A673 (cell line): ENCODE measurements at regions not wholly inside any gene's neighbourhood (a gene's known extent, or its start where the extent isn't known, plus 50 kb on each side); places are given as distances from the start of the nearest gene placed in this dataset.
A peak's percentile ranks its signal among the peaks of the same experiment; 100 is the strongest.

Experiments used
- BruUV-seq: library from RNA; stranded (reverse); fragments of 400-500 nt; replicated peaks from 2 replicates; lab custom pipeline; 2021; lab: Mats Ljungman, UMichigan
- CTCF ChIA-PET: fragments of 300-600 bp; sonication (Branson Sonifier 250); formaldehyde crosslinking; loops from one replicate; lab custom pipeline; 2022; ENCODE audit warnings: antibody characterized with exemption; lab: Charles Lee
- POLR2A ChIA-PET: fragments of 300-600 bp; sonication (Branson Sonifier 250); formaldehyde crosslinking; loops from one replicate; lab custom pipeline; 2022; ENCODE audit warnings: antibody characterized with exemption; ENCODE audit not compliant: low non-redundant PET; lab: Charles Lee
- DNase-seq: peaks from one replicate; pipeline ENCODE4 v3.0.0-alpha.2; 2015; ENCODE audit warnings: low spot score
- H3K27ac ChIP-seq: fragments of 200-600 bp; sonication (generic); 2 replicates; pipeline ENCODE4 v1.5.1; 2016; ENCODE audit warnings: mixed run types, low read depth, mild to moderate bottlenecking, mixed read lengths, antibody characterized with exemption, low read length; ENCODE audit not compliant: poor library complexity, severe bottlenecking
- H3K27me3 ChIP-seq: fragments of 200-600 bp; sonication (generic); replicated peaks from 2 replicates; pipeline ENCODE4 v1.6.1; 2017; ENCODE audit warnings: mixed run types, low read depth, mild to moderate bottlenecking, mixed read lengths, antibody characterized with exemption, low read length; ENCODE audit not compliant: insufficient read depth, poor library complexity
- H3K36me3 ChIP-seq: fragments of 200-600 bp; sonication (generic); 2 replicates; pipeline ENCODE4 v1.6.1; 2016; ENCODE audit warnings: mixed run types, mild to moderate bottlenecking, mixed read lengths, antibody characterized with exemption, low read length; ENCODE audit not compliant: insufficient read depth, poor library complexity, severe bottlenecking
- H3K4me1 ChIP-seq: fragments of 200-600 bp; sonication (generic); 2 replicates; pipeline ENCODE4 v1.6.1; 2017; ENCODE audit warnings: mixed run types, mild to moderate bottlenecking, mixed read lengths, antibody characterized with exemption, low read length; ENCODE audit not compliant: insufficient read depth, poor library complexity, severe bottlenecking
- H3K4me3 ChIP-seq: fragments of 200-600 bp; sonication (generic); 2 replicates; pipeline ENCODE4 v1.5.1; 2016; ENCODE audit warnings: low read depth, mixed run types, mild to moderate bottlenecking, mixed read lengths, low read length; ENCODE audit not compliant: poor library complexity, severe bottlenecking
- H3K9me3 ChIP-seq: fragments of 200-600 bp; sonication (generic); 2 replicates; pipeline ENCODE4 v1.6.1; 2016; ENCODE audit warnings: mixed run types, low read depth, mild to moderate bottlenecking, mixed read lengths, antibody characterized with exemption, low read length; ENCODE audit not compliant: poor library complexity, severe bottlenecking
- EZH2 ChIP-seq: fragments of 200-600 bp; sonication (generic); IDR thresholded peaks from 2 replicates; pipeline ENCODE4 v1.6.1; 2017; ENCODE audit warnings: borderline replicate concordance, low read depth, mild to moderate bottlenecking, mixed read lengths, antibody characterized with exemption, low read length; ENCODE audit not compliant: poor library complexity, severe bottlenecking
- intact Hi-C: fragments of 100-400 bp; cut with micrococcal nuclease; formaldehyde crosslinking; loops from one replicate; pipeline ENCODE4 v1.10.0; 2022; ENCODE audit not compliant: unreplicated experiment
- TF ChIP-seq, protein P1 (sequence below): fragments of 300-800, 200-600 bp; sonication (generic); conservative IDR thresholded peaks from 2 replicates; pipeline ENCODE4 v1.5.1; 2017; ENCODE audit warnings: low read depth, mild to moderate bottlenecking, antibody characterized with exemption, low read length, moderate library complexity, mixed read lengths

DNA sequence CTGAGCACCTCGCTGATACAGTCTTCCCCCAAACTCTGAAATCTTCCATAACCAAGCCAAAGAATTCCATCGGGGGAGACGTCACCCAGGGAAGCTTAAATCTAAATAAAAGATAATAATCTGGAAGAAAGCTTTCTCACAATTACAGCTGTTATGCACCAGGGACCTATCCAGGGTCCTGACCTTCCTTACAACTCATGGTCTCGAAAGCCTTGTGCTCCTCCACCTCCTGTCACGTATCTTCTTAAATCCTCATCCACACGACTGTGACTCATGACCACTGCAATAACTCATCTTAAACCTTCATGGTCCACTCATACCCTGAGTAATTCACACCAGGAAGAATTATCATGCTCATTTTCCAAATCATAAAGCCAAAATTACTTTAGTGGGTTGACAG is 166.8 kb upstream of the FRG1 start:
- no peaks in the 10 kb centered on the region for H3K36me3 ChIP-seq
- no peak overlapping the region for H3K4me3 ChIP-seq
- peak; percentile 9 for DNase-seq
- no peak for TF ChIP-seq EZH2
- TF ChIP-seq, protein P1, sequence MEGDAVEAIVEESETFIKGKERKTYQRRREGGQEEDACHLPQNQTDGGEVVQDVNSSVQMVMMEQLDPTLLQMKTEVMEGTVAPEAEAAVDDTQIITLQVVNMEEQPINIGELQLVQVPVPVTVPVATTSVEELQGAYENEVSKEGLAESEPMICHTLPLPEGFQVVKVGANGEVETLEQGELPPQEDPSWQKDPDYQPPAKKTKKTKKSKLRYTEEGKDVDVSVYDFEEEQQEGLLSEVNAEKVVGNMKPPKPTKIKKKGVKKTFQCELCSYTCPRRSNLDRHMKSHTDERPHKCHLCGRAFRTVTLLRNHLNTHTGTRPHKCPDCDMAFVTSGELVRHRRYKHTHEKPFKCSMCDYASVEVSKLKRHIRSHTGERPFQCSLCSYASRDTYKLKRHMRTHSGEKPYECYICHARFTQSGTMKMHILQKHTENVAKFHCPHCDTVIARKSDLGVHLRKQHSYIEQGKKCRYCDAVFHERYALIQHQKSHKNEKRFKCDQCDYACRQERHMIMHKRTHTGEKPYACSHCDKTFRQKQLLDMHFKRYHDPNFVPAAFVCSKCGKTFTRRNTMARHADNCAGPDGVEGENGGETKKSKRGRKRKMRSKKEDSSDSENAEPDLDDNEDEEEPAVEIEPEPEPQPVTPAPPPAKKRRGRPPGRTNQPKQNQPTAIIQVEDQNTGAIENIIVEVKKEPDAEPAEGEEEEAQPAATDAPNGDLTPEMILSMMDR = no peak
- POLR2A ChIA-PET = no interaction called here
- H3K27me3 ChIP-seq = no peaks in the 10 kb centered on the region
- CTCF ChIA-PET = no interaction called here
- intact Hi-C loops = no loop called here
- H3K4me1 ChIP-seq = no peaks in the 10 kb centered on the region
- H3K27ac ChIP-seq = no peak overlapping the region
- no TSS peak for BruUV-seq
- no peaks in the 10 kb centered on the region for H3K9me3 ChIP-seq

DNA sequence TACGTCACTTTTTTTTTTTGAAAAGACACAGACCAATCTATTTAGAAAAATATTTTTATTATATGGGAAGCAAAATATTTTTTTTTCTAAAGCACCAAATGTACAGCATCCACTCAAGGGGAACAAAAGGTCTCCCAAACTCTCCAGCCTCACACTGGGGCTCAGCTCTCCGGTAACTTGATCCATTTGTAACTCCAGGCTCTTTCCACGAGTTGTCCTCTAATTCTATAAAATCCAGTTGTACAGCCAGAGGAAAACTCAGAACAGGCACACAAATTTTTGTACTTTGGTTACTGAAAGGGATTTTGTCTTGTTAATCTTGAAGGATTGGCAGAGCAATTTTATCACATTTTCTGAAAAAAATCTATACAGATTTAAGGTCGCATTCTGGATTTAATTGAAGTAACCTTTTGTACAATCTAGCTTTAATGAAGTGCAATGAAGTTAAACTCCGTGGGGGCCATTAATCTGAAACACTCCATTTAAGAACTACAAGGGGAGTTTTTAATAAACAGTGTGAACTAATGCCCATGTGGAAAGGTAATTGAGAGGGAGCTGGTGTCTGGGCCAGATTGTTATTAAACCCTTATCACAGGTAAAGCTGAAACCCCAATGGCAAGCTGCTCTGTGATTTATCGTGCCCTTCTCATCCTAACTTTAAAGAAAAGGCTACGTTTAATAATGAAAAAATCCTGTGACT is 161.2 kb upstream of the FRG1 start:
- BruUV-seq = no TSS peak
- H3K4me3 ChIP-seq = no peak overlapping the region
- no peaks in the 10 kb centered on the region for H3K36me3 ChIP-seq
- intact Hi-C loops = no loop called here
- no peaks in the 10 kb centered on the region for H3K4me1 ChIP-seq
- DNase-seq = no peak
- POLR2A ChIA-PET = interaction anchor here (0.6 kb wide), 1 partner anchor 211 kb away, joined by 3 read pairs; no protein-coding TSS in a partner anchor
- no peak overlapping the region for H3K27ac ChIP-seq
- CTCF ChIA-PET = no interaction called here
- TF ChIP-seq EZH2 = no peak
- TF ChIP-seq, protein P1 = no peak
- no peaks in the 10 kb centered on the region for H3K9me3 ChIP-seq
- H3K27me3 ChIP-seq = no peaks in the 10 kb centered on the region

DNA sequence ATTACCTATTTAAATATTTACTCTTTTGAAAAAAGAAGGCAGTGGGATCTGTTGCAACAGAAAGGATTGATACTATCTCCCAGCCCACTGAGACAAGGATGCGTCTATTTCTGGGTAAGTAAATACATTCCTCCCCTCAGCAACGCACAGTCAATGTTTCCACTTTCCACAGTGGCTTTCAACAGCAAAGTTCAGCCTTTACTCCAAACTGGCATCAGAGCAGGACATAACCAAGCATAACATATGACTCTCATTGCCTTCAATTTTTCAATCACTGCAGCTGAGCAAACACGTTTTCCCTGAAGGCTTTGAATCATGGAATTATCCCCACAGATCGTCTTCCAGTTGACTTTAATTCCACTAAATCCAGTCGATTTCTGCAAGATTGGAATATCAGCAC is 160.3 kb upstream of the FRG1 start:
- ChIA-PET CTCF (no interaction called here), POLR2A (no interaction called here)
- no peak for TF ChIP-seq EZH2
- TF ChIP-seq, protein P1 = no peak
- Histone ChIP-seq H3K4me1 (no peaks in the 10 kb centered on the region), H3K36me3 (no peaks in the 10 kb centered on the region), H3K9me3 (no peaks in the 10 kb centered on the region), H3K27me3 (no peaks in the 10 kb centered on the region), H3K27ac (no peak overlapping the region), H3K4me3 (no peak overlapping the region)
- DNase-seq = no peak
- no TSS peak for BruUV-seq
- intact Hi-C loops = no loop called here
